GM12865 (cell line): ENCODE measurements at regions not wholly inside any gene's neighbourhood (a gene's known extent, or its start where the extent isn't known, plus 50 kb on each side); places are given as distances from the start of the nearest gene placed in this dataset.

Source experiments
- DNase-seq: peaks from one replicate; pipeline ENCODE4 v3.0.0; 2010; ENCODE audit warnings: low read depth
- H3K4me3 ChIP-seq: 2 replicates; pipeline ENCODE4 v1.5.1; 2011; ENCODE audit warnings: mild to moderate bottlenecking, low read depth, low read length, control low read depth
- TF ChIP-seq, protein P1 (sequence below): IDR thresholded peaks from 2 replicates; pipeline ENCODE4 v1.5.1; 2011; ENCODE audit warnings: low read length, control low read depth, low read depth, inconsistent platforms; ENCODE audit not compliant: insufficient read depth; ENCODE audit errors: missing control alignments

DNA sequence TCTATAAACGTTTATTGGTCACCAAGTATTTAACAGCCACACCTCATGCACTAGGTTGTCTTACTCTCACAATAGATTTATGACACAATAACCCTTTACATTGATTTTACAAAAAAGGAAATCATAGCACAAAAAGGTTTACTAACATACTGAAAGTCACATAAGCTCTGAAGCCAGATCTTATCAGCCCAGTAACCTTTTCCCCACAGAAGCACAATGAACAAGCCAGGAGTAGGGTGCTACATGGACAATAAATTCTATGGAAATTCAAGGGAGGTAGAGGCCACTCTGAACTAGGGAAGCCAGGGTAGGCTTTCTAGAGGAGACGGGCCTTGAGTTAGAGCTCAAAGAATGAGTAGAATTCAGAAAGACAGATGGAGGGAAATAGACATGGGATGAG lies 633.5 kb upstream of the CADM1 start:
- TF ChIP-seq, protein P1, sequence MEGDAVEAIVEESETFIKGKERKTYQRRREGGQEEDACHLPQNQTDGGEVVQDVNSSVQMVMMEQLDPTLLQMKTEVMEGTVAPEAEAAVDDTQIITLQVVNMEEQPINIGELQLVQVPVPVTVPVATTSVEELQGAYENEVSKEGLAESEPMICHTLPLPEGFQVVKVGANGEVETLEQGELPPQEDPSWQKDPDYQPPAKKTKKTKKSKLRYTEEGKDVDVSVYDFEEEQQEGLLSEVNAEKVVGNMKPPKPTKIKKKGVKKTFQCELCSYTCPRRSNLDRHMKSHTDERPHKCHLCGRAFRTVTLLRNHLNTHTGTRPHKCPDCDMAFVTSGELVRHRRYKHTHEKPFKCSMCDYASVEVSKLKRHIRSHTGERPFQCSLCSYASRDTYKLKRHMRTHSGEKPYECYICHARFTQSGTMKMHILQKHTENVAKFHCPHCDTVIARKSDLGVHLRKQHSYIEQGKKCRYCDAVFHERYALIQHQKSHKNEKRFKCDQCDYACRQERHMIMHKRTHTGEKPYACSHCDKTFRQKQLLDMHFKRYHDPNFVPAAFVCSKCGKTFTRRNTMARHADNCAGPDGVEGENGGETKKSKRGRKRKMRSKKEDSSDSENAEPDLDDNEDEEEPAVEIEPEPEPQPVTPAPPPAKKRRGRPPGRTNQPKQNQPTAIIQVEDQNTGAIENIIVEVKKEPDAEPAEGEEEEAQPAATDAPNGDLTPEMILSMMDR, result no peak
- DNase-seq, result no peak
- H3K4me3 ChIP-seq, result no peak overlapping the region

DNA sequence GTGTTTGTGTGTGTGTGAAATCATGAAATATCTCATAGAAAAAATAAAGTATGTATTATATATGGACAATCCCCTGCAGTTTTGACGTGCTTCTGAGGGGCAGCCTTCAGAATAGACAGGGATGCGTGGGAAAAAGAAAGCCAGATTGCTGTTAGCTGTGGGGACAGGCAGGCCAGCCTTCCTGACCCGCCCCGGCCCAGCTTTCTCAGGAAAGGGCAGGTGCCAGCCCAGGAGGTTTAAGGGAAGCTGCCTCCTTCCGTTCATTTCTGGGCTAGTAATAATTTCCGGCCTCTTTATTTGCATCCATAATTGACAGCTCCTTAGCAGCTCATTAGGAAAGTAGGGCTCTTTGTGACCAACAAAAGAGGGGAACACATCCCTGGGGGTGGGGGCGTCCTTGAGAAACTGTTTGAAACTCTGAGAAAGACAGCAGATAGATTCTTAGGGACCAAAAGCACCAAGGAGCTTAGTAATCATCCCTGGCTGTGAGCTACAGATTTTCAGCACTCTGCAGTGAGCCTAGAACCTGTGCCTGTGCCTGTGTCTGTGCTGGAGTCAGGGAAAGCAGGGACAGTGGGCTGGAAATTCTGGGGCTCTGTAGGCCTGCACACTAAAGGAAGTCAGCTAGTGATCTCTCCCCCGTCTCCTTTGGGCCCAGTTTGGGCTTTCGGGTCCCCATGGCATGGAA lies 632.9 kb upstream of the CADM1 start:
- no peak overlapping the region for H3K4me3 ChIP-seq
- TF ChIP-seq, protein P1, result no peak
- DNase-seq, result no peak

DNA sequence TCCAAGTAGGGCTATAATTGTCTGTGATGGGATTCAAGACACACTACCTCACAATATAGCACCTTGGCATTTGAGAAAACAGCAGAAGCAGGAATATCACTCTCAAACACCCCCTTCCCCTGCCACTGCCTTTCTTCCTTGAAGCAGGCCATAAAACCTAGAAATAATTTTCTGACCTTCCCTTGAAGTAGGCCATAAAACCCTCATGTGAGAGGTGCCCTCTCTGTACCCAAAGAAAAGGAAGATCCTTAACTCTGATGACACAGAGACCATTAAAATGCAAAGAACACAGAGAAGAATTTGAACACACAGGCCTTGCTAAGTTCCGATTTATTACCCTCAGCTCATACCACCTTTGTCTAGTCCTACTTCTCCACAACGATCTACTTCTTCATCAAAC lies 631.7 kb upstream of the CADM1 start:
- DNase-seq, result no peak

DNA sequence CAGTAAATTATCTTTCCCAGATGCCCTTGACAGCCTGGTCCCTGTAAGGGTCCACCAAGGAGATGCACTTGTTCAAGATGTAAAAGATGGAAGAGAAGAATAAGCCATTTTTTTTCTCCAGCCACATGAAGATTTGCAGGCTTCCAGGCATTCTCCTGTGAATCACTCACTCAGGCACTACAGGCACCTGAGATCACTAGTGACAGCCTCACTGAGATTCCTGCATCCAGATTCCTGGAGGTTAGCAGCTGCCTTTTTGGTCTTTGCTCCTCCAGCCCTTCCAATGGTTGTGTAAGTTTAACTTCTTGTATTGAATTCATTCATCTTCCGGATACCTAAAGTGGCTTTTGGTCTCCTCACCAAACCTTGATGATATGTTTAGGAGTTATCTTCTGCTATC lies 630.2 kb upstream of the CADM1 start:
- H3K4me3 ChIP-seq, result no peak overlapping the region
- TF ChIP-seq, protein P1, result no peak
- no peak for DNase-seq

More for the DNA sequence above, 631.7 kb upstream of the CADM1 start:
- no peak overlapping the region for H3K4me3 ChIP-seq
- TF ChIP-seq, protein P1, result no peak

DNA sequence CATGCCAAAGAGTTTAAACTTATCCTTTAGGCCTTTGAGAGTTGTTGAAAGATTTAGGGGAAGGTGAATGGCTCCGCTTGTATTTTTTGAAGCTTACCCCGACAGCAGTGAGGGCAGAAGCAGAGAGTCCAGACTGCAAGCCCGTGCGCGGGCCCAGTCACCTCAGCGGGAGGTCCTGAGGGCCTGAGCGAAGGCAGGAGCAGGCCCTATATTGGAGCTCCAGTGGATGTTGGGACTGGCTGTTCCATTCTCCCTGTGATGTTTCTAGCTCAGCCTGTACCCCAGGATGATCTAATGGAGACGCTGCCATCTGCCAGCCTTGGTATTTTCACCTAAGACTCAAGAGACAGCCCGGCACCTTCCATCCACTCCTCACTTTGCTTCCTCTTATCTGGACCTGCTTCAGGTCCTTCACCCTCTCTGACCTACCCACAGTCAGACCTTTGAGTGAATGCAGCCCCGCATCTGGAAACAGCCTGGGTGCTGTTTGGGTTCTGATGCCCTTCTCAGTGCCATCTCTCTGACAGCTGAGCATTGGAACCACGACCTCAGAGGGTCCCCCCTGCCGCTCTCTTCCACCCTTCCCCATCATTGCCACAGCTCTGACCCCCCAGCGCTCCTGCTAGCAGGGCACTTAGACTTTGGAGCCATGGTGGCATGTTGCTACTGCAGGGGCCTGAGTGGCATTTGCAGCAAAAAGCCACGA lies 628.2 kb upstream of the CADM1 start:
- TF ChIP-seq, protein P1, result no peak
- no peak overlapping the region for H3K4me3 ChIP-seq
- no peak for DNase-seq

DNA sequence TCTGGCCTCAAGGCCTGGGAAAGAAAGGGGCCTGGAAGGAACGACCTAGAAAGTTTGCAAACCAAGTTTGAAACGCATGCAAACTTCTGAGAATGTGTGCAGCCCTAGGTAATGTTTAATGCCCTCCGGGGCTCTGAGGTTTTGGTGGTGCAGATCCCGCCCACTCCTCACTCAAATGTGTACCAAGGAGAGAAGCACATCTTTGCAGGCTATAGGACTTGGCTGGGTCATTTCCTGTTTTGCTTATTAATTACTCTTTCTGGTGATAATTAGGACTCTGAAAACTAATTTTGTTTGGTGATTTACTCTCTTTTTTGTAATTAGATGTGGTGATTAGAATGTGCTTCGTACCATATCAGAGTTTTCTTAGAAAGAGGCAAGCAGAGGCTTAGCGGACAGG lies 625.9 kb upstream of the CADM1 start:
- TF ChIP-seq, protein P1, result no peak
- DNase-seq, result no peak
- H3K4me3 ChIP-seq, result no peak overlapping the region
